H1 (cell line): ENCODE measurements at regions not wholly inside any gene's neighbourhood (a gene's known extent, or its start where the extent isn't known, plus 50 kb on each side); places are given as distances from the start of the nearest gene placed in this dataset.

ENCODE experiments used
- CTCF ChIA-PET: fragments of 300-600 bp; sonication (Branson Sonifier 250); formaldehyde crosslinking; loops from one replicate; lab custom pipeline; 2021; ENCODE audit not compliant: partially characterized antibody; lab: Charles Lee
- POLR2A ChIA-PET: fragments of 300-600 bp; sonication (Branson Sonifier 250); formaldehyde crosslinking; loops from one replicate; lab custom pipeline; 2021; ENCODE audit warnings: inconsistent platforms; ENCODE audit not compliant: partially characterized antibody; lab: Charles Lee
- DNase-seq, 2 experiments: peaks; one replicate each; pipeline versions ENCODE4 v3.0.0 to v3.0.0-alpha.2; 2010 to 2022; ENCODE audit warnings: low spot score in 2 of 2, low read depth in 1 of 2, mixed read lengths in 1 of 2
- FAIRE-seq: peaks from 2 replicates; lab custom pipeline; 2011; peaks lifted over from hg19 to GRCh38; lab: Jason Lieb, UNC
- H2AFZ ChIP-seq: 2 replicates; pipeline ENCODE4 v1.8.1; 2012; ENCODE audit warnings: low read length, inconsistent platforms
- H2AK5ac ChIP-seq: 2 replicates; pipeline ENCODE4 v1.6.1; 2013; ENCODE audit warnings: low read depth, low read length
- H2BK120ac ChIP-seq: replicated peaks from 2 replicates; pipeline ENCODE3; 2013; ENCODE audit warnings: low read depth, low read length, inconsistent platforms
- H2BK12ac ChIP-seq: 2 replicates; pipeline ENCODE4 v1.6.1; 2013; ENCODE audit warnings: low read depth, low read length
- H2BK15ac ChIP-seq: 2 replicates; pipeline ENCODE4 v1.6.1; 2013; ENCODE audit warnings: low read length
- H2BK20ac ChIP-seq: 2 replicates; pipeline ENCODE4 v1.6.1; 2013; ENCODE audit warnings: low read length
- H2BK5ac ChIP-seq: 2 replicates; pipeline ENCODE4 v1.6.1; 2013; ENCODE audit warnings: low read depth, low read length
- H3K14ac ChIP-seq: 2 replicates; pipeline ENCODE4 v1.6.1; 2013; ENCODE audit warnings: inconsistent platforms; ENCODE audit not compliant: insufficient read length
- H3K18ac ChIP-seq: 2 replicates; pipeline ENCODE4 v1.6.1; 2013; ENCODE audit warnings: low read length; ENCODE audit errors: extremely low read depth
- H3K23ac ChIP-seq: 2 replicates; pipeline ENCODE4 v1.6.1; 2013; ENCODE audit warnings: inconsistent platforms; ENCODE audit not compliant: insufficient read length
- H3K23me2 ChIP-seq: 2 replicates; pipeline ENCODE4 v1.6.1; 2013; ENCODE audit warnings: low read depth, low read length
- H3K27ac ChIP-seq: 2 replicates; pipeline ENCODE4 v1.6.1; 2011; ENCODE audit warnings: low read depth, low read length, inconsistent platforms
- H3K27me3 ChIP-seq, 4 experiments: replicated peaks in 1 of 4; 1 replicate in 1 of 4; 2 replicates in 3 of 4; pipeline versions ENCODE4 v1.6.1 to v1.8.1; 2011 to 2013; ENCODE audit warnings: low read length in 3 of 4, mild to moderate bottlenecking in 3 of 4, inconsistent platforms in 2 of 4, mixed read lengths in 2 of 4, moderate library complexity in 1 of 4; ENCODE audit not compliant: control insufficient read depth in 3 of 4, insufficient read depth in 3 of 4; ENCODE audit errors: extremely low read depth in 1 of 4
- H3K36me3 ChIP-seq, 4 experiments: 2 replicates each; pipeline versions ENCODE4 v1.6.1 to v1.8.1; 2011 to 2013; ENCODE audit warnings: mild to moderate bottlenecking in 4 of 4, low read length in 3 of 4, moderate library complexity in 2 of 4, control low read depth in 1 of 4, inconsistent platforms in 1 of 4; ENCODE audit not compliant: insufficient read depth in 4 of 4, control insufficient read depth in 2 of 4
- H3K4ac ChIP-seq: replicated peaks from 2 replicates; pipeline ENCODE3; 2013; ENCODE audit warnings: low read length, low read depth, mixed read lengths, inconsistent platforms; ENCODE audit not compliant: insufficient read length
- H3K4me1 ChIP-seq, 4 experiments: replicated peaks in 1 of 4; 1 replicate in 1 of 4; 2 replicates in 3 of 4; pipeline versions ENCODE4 v1.6.1 to v1.8.1; 2011 to 2013; ENCODE audit warnings: low read length in 3 of 4, inconsistent platforms in 2 of 4, mixed read lengths in 1 of 4; ENCODE audit not compliant: insufficient read depth in 4 of 4, control insufficient read depth in 3 of 4
- H3K4me2 ChIP-seq, 2 experiments: 2 replicates each; pipeline versions ENCODE4 v1.6.1 to v1.8.1; 2011 to 2013; ENCODE audit warnings: low read depth in 2 of 2, low read length in 2 of 2, control low read depth in 1 of 2, inconsistent platforms in 1 of 2, mild to moderate bottlenecking in 1 of 2; ENCODE audit not compliant: insufficient read depth in 1 of 2
- H3K4me3 ChIP-seq, 4 experiments: fragments of 200-600, 300-600 bp in 1 of 4; sonication (generic), shearing (Covaris generic), sonication (Bioruptor Twin) in 1 of 4; 2 replicates each; pipeline versions ENCODE4 v1.5.1 to v1.8.1; 2011 to 2016; ENCODE audit warnings: low read length in 4 of 4, low read depth in 3 of 4, control low read depth in 2 of 4, inconsistent platforms in 2 of 4, mild to moderate bottlenecking in 2 of 4, mixed read lengths in 1 of 4, moderate library complexity in 1 of 4; ENCODE audit not compliant: insufficient read depth in 2 of 4; ENCODE audit errors: extremely low read depth in 1 of 4
- H3K56ac ChIP-seq: replicated peaks from 2 replicates; pipeline ENCODE3; 2013; ENCODE audit warnings: low read depth, mild to moderate bottlenecking, mixed read lengths, low read length, inconsistent platforms; ENCODE audit not compliant: insufficient read length
- H3K79me1 ChIP-seq: 2 replicates; pipeline ENCODE4 v1.6.1; 2013; ENCODE audit warnings: low read depth, low read length, control low read depth
- H3K79me2 ChIP-seq, 2 experiments: 2 replicates each; pipeline versions ENCODE4 v1.6.1 to v1.8.1; 2012 to 2013; ENCODE audit warnings: low read length in 2 of 2, mild to moderate bottlenecking in 2 of 2, inconsistent platforms in 1 of 2; ENCODE audit not compliant: insufficient read depth in 2 of 2, control insufficient read depth in 1 of 2
- H3K9ac ChIP-seq, 4 experiments: replicated peaks in 1 of 4; 1 replicate in 1 of 4; 2 replicates in 3 of 4; pipeline versions ENCODE4 v1.6.1 to v1.8.1; 2011 to 2013; ENCODE audit warnings: low read depth in 3 of 4, low read length in 3 of 4, control low read depth in 2 of 4, mild to moderate bottlenecking in 2 of 4, moderate library complexity in 2 of 4, inconsistent platforms in 1 of 4; ENCODE audit errors: extremely low read depth in 1 of 4
- H3K9me3 ChIP-seq, 2 experiments: 2 replicates each; pipeline versions ENCODE4 v1.6.1 to v1.8.1; 2012 to 2013; ENCODE audit warnings: mild to moderate bottlenecking in 2 of 2, moderate library complexity in 2 of 2, control low read depth in 1 of 2, inconsistent platforms in 1 of 2, low read depth in 1 of 2, low read length in 1 of 2, mixed read lengths in 1 of 2; ENCODE audit not compliant: insufficient read depth in 2 of 2
- H4K20me1 ChIP-seq, 2 experiments: replicated peaks in 1 of 2; 2 replicates each; pipeline versions ENCODE3 to v1.8.1; 2011 to 2013; ENCODE audit warnings: inconsistent platforms in 2 of 2, low read length in 2 of 2, mild to moderate bottlenecking in 1 of 2; ENCODE audit not compliant: insufficient read depth in 2 of 2, control insufficient read depth in 1 of 2
- H4K5ac ChIP-seq: 2 replicates; pipeline ENCODE4 v1.6.1; 2013; ENCODE audit warnings: low read length, low read depth, mixed read lengths, inconsistent platforms; ENCODE audit not compliant: insufficient read length
- H4K8ac ChIP-seq: 2 replicates; pipeline ENCODE4 v1.8.0; 2013; ENCODE audit warnings: mild to moderate bottlenecking, moderate library complexity, low read length, inconsistent platforms; ENCODE audit not compliant: insufficient read depth; ENCODE audit errors: extremely low read depth
- H4K91ac ChIP-seq: replicated peaks from 2 replicates; pipeline ENCODE3; 2013; ENCODE audit warnings: low read length, mixed read lengths, inconsistent platforms; ENCODE audit not compliant: insufficient read length
- BCL11A ChIP-seq, 2 experiments: IDR thresholded peaks; one replicate each; pipeline ENCODE4 v1.6.1; 2011; ENCODE audit warnings: low read depth in 2 of 2, low read length in 2 of 2, mild to moderate bottlenecking in 2 of 2
- BRCA1 ChIP-seq: IDR thresholded peaks from 2 replicates; pipeline ENCODE4 v1.6.1; 2012; ENCODE audit warnings: low read depth, low read length, improper control_type of control experiment
- CHD2 ChIP-seq: IDR thresholded peaks from 2 replicates; pipeline ENCODE4 v1.6.1; 2012; ENCODE audit warnings: low read length, improper control_type of control experiment
- CREB1 ChIP-seq: IDR thresholded peaks from 2 replicates; pipeline ENCODE4 v1.6.1; 2012; ENCODE audit warnings: inconsistent platforms
- CTBP2 ChIP-seq: IDR thresholded peaks from 2 replicates; pipeline ENCODE4 v1.7.0; 2011; ENCODE audit warnings: borderline replicate concordance, mild to moderate bottlenecking, moderate library complexity, mixed read lengths, low read length; ENCODE audit not compliant: insufficient read depth, insufficient read length
- GTF2F1 ChIP-seq: IDR thresholded peaks from 2 replicates; pipeline ENCODE4 v1.6.1; 2012; ENCODE audit warnings: low read depth, low read length, improper control_type of control experiment, borderline replicate concordance
- HDAC6 ChIP-seq: IDR thresholded peaks from one replicate; pipeline ENCODE4 v1.7.1; 2012; ENCODE audit warnings: low read depth, mild to moderate bottlenecking, inconsistent platforms, low read length, moderate library complexity
- KDM1A ChIP-seq: fragments of 200-600, 300-600 bp; sonication (generic); IDR thresholded peaks from 2 replicates; pipeline ENCODE4 v1.7.1; 2016; ENCODE audit warnings: mild to moderate bottlenecking, low read length, borderline replicate concordance
- NANOG ChIP-seq: IDR thresholded peaks from 2 replicates; pipeline ENCODE4 v1.6.1; 2011; ENCODE audit warnings: low read length, low read depth, mild to moderate bottlenecking, inconsistent platforms; ENCODE audit not compliant: insufficient read depth, poor library complexity, severe bottlenecking
- SP2 ChIP-seq: IDR thresholded peaks from 2 replicates; pipeline ENCODE4 v1.6.1; 2012; ENCODE audit warnings: mild to moderate bottlenecking, low read length, inconsistent platforms
- TEAD4 ChIP-seq: IDR thresholded peaks from 2 replicates; pipeline ENCODE4 v1.6.1; 2012; ENCODE audit warnings: low read depth, low read length, inconsistent platforms, mixed read lengths
- ZNF274 ChIP-seq: IDR thresholded peaks from 2 replicates; pipeline ENCODE4 v1.7.0; 2012; ENCODE audit warnings: low read length, borderline replicate concordance; ENCODE audit errors: extremely low read depth
- WGBS, 2 experiments: shearing (Covaris generic) in 1 of 2; methylation state at CpG; one replicate each; pipeline versions ENCODE4 v1.1.6 to v1.1.7; 2013 to 2015; ENCODE audit warnings: low lambda C conversion rate in 2 of 2, mixed read lengths in 2 of 2, inconsistent platforms in 1 of 2, low coverage in 1 of 2, missing lambda C conversion rate in 1 of 2; ENCODE audit not compliant: insufficient replicate concordance in 2 of 2, insufficient coverage in 1 of 2, insufficient read length in 1 of 2; ENCODE audit errors: extremely low coverage in 1 of 2, missing lambda C conversion rate in 1 of 2; 5-methylcytosine and 5-hydroxymethylcytosine counted together

- no peak overlapping the region for H2BK20ac ChIP-seq
- ChIA-PET CTCF (interaction anchor here (0.6 kb wide), 1 partner anchor 35 kb away, joined by 3 read pairs; no protein-coding TSS in a partner anchor), POLR2A (no interaction called here)
- H3K79me1 ChIP-seq = no peaks in the 10 kb centered on the region
- H3K4me2 ChIP-seq = no peak overlapping the region
- FAIRE-seq = no peak
- no peaks in the 10 kb centered on the region for H4K20me1 ChIP-seq
- no peak overlapping the region for H3K56ac ChIP-seq
- H3K18ac ChIP-seq = no peak overlapping the region
- H3K9me3 ChIP-seq = 0 out of 4 replicates have a peak, but pooled peaks cover 2 to 5% of the 10 kb centered on the region in 2 experiments
- no peak overlapping the region for H3K4me3 ChIP-seq
- no peak overlapping the region for H2BK15ac ChIP-seq
- H2BK12ac ChIP-seq = no peak overlapping the region
- H3K23me2 ChIP-seq = no peaks in the 10 kb centered on the region
- H3K36me3 ChIP-seq = no peaks in the 10 kb centered on the region
- 89% methylated on average over 1 of the region's 1 CpG; no CpG with 5 or more reads in 1 of the 2 experiments for WGBS, 2 experiments
- H4K5ac ChIP-seq = no peak overlapping the region
- TF ChIP-seq BCL11A (IDR thresholded peaks at IDR 0.05; ENCODE audit: low read depth in 2 of 2, low read length in 2 of 2) (no peak), SP2 (no peak), BRCA1 (no peak), ZNF274 (no peak), GTF2F1 (no peak), CTBP2 (no peak), CHD2 (no peak), NANOG (no peak), KDM1A (no peak), TEAD4 (no peak), HDAC6 (no peak), CREB1 (no peak)
- TF ChIP-seq, all 59 proteins: peak for 0
- H3K4me1 ChIP-seq = no peaks in the 10 kb centered on the region
- no peak overlapping the region for H3K23ac ChIP-seq
- H3K27me3 ChIP-seq = no peaks in the 10 kb centered on the region
- H4K8ac ChIP-seq = no peak overlapping the region
- no peak overlapping the region for H2BK5ac ChIP-seq
- no peak overlapping the region for H3K9ac ChIP-seq
- no peak overlapping the region for H3K4ac ChIP-seq
- H2AK5ac ChIP-seq = no peak overlapping the region
- DNase-seq = no peak
- H4K91ac ChIP-seq = no peak overlapping the region
- H3K14ac ChIP-seq = no peak overlapping the region
- no peak overlapping the region for H2AFZ ChIP-seq
- H3K27ac ChIP-seq = no peak overlapping the region
- H3K79me2 ChIP-seq = no peaks in the 10 kb centered on the region
- no peak overlapping the region for H2BK120ac ChIP-seq
These were observed 185.5 kb downstream of the PHLDA1 start for GRCh38 chr12:75846102-75846501.
